Left kidney (tissue), 1 donor: ENCODE measurements at regions not wholly inside any gene's neighbourhood (a gene's known extent, or its start where the extent isn't known, plus 50 kb on each side); places are given as distances from the start of the nearest gene placed in this dataset.

Source experiments
- DNase-seq: peaks from one replicate; pipeline ENCODE4 v3.0.0-alpha.2; 2013

DNA sequence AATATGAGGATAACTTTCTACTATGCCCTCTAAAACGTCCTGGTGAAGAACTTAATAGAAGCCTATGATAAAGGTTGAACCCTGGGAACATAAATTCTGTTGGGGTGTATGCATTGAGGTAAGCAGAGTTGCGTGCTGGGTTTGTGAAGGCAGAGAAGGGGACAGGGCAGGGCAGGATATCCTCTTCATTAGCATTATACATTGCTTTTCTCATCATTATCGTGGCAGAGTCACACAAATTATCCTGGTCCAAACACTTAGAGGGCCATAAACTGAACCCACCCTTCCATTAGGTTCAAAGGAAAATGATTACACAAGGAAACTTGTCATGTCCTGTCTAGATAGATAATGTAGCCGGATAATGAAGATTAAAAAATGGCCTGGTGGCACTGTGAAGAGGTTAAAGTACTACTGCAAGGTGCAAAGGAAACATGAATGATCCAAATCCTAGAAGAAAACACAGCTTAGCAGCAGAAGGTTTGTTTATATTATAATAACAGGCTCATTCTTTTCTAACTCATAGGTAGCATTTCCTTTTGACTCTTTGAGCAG, 189.1 kb downstream of the SPCS3 start:
- DNase-seq = no peak

DNA sequence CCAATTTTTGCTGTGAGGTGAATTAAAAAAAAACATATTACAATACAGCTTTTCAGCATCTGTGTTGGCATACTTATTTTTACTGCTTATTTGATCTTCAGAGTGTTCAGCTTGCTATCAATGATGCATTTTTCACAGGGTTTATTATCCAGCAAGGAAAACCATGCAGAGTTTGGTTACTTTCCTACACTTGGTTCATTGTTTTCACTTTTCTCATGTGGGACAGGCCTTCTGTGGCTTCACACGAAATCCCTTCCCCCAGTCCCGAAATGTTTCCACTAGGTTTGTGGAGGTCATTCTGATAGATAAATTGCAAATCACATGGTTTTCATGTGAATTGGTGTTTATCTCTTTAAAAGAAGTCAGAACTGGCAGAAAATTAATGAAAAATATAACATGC, 205.8 kb downstream of the SPCS3 start:
- DNase-seq = no peak

DNA sequence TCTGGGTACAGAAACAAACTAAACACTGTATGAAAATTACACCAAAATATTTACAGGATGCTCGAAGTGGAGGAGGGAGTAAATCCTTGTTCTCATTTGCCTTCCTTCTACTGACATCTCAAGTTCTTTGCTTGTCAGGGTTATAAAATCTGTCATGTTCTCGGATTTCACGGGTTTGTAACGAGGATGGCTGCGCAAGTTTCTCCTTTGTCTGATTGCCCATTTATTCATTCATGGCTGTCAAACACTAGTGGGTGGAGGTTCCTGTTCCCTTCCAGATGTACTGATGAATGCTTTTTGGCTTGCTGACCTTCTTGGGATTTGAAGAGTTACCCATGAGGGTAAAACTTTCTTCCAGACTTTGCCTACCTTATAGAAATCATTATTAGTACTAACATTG, 206.9 kb downstream of the SPCS3 start:
- DNase-seq = peak; percentile 50

DNA sequence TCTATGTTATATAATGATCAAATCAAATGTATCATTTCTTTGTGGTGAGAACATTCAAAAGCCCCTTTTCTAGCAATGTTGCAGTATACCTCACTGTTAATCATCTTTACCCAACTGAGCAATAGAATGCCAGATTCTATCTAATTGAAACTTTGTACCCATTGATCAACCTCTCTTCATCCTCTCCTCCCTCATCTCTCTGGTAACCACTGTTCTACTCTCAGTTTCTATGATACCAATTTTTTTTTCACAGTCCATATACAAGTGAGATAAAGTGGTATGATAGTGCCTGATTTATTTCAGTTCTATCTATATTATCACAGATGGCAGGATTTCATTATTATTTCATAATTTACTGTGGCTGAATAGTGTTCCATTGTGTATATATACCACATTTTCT, 209.8 kb downstream of the SPCS3 start:
- no peak for DNase-seq

DNA sequence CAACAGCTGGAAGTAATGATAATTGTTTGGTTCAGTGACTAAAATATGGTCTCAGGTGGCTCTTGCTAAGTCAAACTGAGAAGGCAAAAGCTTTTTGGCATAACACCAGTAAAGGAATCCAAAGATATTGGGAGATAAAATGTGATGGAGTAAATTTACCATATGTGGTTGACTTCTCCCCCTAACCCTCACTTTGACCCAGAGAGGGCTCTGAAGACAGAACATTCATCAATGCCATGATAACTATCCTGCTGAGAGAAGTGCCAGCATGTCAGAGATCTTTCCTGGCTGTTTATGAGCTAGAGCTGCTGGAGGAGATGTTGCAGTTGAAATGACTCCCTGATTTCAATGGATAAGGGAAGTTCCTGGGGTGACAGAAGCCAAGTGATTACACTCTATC, 213.4 kb downstream of the SPCS3 start:
- no peak for DNase-seq

DNA sequence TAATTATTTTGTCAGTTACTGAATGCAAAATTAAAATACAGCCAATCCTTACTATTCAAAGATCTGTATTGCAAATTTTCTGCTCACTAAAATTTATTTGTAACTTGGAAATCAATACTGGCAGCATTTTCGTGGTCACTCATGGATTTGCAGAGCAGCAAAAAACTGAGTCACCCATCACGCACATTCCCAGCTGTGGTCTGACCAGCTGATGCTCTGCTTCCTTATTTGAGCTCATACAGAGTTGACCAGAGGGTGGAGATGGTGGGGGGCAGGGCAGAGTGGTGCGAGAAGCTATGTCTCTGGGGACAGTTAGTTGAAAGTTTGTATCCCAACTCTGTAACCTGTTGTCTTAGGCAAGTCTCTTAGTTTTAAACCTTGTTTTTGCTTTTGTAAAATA, 214.8 kb downstream of the SPCS3 start:
- no peak for DNase-seq

DNA sequence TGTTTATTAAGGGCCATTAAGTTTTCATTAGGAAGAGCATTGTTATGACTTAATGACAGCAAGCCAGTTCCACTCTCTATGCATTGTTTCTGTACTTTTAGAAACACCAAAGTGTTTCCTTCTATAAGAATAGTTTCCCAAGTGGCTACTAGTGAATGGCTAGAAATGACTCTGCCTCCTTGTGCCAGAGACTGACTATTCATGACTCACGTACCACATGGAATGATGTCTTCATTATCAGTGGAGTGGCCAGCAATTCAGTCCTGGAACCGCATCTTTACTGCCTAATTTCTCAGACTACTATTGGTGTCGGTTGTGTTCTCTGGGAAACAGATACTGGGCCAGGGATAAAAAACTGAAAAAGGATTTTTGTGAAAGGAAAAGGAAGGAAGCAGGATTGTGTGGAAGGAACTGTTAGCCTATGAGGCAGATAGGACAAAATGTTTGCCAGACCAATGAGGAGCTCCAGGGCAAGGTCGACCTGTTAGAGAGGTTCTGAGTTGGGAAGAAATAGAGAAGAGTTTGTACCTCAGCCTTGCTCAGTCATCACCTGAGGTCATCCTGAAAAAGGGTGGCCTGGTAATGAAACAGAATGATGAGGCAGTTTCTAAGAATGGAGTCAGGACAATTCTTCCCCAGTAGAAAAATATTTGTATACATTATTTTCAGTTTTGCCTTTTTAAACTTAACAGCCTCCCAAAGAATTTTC, 218.6 kb downstream of the SPCS3 start:
- no peak for DNase-seq

DNA sequence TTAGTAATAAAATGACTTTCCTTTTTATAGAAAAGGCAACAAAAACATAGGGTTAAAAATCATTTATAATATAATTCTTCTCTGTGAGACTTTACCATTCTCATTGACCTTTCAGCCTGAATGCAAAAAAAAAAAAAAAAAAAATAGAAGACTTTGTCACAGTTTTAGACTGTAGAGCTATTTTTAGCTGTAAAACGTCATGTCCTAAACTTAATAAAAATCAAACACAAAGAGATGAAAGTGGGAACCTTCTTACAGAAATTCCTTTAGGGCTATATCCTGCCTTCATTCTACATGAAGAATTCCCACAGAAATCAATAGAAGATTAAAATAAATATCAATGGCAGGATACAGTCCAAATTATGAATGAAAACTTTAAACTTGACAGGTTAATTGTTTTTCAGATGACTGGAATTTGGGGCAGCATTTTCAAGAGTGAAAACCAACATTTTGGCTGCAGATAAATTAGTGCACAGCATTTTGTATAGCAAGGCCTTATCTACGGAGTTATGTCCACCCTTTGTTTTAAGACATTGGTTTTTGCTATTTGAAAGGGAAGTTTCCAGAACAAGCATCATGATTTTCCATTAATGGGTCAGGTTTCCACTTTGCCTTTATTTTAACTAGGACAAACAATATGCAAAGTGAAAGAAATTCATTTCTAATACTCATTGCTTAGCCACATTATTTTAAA, 219.5 kb downstream of the SPCS3 start:
- DNase-seq = no peak

DNA sequence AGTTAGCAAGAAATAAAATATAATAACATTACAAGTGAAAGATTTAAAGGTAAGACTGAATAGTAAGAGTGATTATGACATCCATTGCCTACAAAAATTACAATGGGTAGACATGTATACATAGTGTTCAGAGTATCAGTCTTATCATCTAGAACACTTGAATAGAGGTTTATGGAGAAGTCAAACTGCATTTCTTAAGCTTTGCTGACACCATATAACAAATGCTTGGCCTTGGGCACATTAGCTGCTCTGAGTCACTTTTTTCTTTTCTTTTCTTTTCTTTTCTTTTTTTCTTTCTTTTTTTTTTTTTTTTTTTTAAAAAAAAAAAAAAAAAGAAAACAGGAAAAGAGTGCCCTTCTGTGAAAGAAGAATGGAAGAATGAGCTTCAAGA, 220.0 kb downstream of the SPCS3 start:
- no peak for DNase-seq

DNA sequence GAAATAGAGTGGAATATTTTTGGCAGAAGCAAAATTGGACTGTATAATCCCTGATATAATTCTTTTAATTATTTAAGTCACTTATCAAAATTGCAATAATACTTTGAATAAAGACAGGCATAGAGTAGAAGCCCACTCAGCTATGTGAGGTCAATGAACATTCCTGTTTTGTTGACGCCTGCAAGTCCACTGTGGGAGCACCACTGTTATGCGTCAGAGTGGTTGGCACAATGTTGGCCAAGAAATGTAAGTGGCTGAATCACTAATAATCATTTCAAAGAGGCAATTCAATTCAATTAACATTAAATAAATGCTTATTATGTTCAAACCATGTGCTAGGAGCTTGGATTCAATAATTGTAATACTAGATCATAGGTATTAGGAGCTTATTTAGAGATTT, 221.0 kb downstream of the SPCS3 start:
- DNase-seq = no peak

DNA sequence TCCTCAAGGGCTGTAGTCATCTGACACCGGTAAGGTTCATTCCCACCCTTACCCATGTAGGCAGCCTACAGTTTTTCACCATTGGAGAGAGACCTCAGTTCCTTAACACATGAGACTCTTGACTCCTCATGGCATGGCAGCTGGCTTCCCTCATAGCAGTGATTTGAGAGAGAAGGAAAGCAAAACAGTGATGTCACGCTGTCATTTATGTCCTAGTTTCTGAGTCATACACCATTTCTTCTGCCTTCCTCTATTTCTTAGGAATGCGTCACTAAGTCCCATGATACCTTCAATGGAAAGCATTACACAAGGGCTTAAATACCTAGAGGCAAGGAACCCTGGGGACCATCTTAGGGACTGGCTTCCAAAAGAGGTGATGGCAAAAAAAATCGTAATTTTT, 226.1 kb downstream of the SPCS3 start:
- no peak for DNase-seq

DNA sequence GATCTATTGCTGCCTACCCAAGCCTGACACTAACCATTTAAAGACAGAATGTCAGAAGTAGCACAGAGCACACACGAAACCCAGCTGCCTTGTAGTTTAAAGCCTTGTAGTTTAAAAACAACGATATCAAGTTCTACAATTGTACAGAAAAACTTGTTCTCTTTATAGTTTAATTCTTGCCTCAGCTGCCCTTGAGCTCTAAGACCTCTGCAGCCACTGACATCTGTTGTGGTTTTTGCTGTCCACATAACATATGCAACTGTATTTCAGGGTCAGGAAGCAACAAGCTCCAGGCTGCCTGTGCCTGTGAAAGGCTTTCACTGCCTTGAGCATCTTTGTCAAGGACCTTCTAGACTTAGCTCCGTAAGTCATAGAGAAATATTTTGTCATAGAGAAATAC, 227.2 kb downstream of the SPCS3 start:
- no peak for DNase-seq

DNA sequence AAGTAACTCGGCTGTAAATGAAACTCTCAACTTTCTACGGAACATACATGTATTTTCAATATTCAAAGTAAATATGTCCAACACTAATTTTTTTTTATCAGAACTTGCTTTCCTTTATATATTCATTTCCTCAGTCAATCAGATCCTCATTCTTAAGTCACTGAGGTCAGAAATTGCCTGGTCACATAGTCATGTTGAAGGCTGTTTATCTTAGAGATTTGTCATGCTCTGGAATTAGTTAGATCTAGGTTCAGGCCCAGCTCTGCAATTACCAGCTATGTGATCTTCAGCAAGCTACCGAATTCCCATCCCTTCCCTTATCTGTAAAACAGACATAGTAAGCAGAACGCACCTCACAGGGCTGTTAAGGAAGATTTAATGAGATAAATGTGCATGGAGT, 228.8 kb downstream of the SPCS3 start:
- DNase-seq = no peak

DNA sequence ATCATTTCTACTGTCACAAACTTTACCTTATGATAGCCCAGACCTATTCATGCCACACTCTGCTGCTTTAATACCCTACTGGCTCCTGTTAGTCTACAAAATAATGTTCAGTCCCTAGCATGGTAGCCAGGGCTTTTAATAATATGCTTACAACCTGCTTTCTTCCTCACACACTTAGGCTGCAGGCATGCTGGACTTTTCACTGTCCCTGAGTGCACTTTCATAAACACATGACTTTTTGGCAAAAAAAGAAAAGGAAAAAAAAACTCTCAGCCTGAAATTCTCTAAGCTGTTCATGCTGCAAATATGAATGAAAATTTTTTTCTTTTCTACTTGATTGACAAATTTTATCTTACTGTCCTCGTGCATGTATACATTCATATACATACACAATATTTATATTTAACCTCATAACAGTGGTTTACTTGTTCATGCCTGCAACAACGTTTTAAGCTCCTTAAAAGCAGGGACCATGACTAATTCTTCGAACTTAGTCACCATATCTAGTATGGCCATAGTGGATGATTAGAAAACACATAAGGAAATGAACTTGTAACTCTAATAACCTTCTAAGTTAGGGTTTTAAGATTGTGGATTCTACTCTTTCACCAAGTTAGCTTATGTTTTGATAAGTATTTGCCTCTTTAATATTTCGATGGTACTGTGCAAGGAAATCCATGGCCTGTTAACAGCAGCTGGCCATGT, 229.5 kb downstream of the SPCS3 start:
- no peak for DNase-seq

DNA sequence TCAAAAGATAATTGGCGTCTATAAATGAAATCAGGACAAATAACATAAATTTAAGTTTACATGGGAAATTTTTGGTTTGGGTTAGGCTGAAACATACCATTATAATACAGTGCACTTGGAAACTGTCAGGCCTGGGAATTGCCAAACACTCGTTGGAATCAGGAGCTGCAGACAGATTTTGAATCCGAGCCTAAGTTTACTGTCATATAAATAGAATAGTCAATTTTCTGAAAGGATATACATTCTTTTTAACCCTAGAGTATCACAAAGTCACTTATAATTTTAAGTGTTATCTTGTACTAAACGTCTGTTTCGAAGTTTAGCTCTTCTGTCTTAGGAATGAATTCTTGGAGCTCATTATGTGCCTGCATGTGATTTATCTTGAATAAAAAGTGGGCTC, 234.1 kb downstream of the VEGFC start:
- DNase-seq = no peak

DNA sequence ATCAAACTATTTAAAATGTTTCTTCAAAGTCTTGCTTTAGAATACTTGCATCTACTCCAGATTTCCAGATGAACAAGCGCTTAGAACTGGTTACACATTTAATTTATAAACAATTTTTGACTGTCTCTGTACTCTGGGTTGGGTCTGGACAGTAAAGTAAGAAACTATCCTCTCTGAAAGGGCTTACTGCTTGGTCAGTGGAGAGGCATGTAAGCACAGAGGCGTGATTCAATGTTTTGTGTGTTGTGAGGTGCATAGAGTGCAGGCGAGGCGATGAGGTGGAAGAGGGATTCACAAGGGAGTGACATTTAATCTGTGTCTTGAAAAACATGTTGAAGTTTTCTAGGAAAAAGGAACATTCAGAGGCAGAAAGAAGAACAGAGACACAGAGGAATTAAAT, 231.4 kb downstream of the VEGFC start:
- no peak for DNase-seq

DNA sequence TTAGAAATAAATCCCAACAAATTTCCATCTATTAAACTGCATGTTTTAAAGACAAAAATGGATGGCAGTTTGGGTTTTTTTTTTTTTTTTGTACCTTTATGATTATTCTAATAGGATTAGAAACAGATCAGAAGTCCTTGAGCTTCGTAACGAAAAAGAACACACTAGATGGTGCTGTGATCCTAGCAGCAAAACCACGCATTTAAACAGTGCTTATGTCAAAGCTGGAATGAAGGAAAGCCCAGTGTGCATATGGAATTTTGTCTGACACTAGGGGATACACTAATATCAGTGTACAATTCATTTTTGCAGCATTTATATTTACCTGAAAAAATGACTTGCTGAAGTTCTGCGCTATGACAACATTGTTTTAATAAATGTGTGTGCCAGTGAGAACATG, 229.1 kb downstream of the VEGFC start:
- no peak for DNase-seq

DNA sequence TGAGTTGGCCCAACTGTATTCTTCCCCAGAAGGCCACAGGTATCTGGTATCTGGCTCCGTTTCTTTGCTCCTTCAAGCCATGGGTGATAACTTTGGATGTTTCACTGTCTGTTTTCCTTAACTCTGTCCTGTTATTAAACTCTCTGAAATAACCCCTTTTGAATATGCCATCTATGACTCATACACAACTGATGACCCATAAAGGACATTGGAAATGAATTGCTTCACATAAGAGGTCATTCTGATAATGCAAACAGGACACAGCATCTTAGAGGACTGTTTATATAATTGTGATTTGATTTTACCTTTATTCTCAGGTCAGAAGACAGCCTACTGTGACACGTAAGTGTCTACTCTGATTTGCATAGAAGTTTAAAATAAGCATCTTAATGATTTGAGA, 227.7 kb downstream of the VEGFC start:
- DNase-seq = no peak

DNA sequence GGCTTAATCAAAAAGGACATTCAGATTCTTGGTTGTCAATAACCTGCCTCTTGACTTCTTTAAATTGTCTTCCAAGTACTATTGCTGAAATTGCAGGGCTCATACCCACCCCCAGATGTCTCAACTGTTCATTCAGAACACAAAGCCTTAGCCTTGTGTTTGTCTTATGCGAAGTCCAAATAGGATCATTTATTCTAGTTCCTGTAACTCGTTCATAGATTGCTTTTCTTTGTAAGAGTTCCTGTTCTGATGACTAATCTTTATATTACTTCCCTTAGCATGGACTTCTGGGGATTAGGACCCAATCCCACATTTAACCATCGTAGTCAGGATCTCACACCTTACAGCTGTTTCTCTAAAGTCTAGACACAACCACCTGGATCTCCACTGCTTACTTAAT, 226.0 kb downstream of the VEGFC start:
- no peak for DNase-seq

DNA sequence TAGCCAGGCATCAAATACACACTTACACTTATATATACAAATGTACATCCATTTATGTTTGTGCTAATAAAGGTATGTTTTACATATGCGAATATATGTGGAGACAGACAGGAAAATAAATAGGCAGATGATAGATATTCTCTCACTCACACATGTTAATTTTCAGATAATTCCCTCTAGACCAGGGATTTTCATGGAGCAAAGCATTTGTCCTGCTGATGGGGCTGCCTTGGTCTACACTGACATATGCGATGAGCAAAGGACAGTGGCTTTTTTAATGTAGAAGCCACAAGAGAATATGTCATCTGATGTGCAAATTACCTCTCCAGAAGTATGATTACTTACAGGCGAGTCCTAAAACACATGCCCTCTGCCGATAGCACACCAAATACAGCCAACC, 224.5 kb downstream of the VEGFC start:
- DNase-seq = no peak

DNA sequence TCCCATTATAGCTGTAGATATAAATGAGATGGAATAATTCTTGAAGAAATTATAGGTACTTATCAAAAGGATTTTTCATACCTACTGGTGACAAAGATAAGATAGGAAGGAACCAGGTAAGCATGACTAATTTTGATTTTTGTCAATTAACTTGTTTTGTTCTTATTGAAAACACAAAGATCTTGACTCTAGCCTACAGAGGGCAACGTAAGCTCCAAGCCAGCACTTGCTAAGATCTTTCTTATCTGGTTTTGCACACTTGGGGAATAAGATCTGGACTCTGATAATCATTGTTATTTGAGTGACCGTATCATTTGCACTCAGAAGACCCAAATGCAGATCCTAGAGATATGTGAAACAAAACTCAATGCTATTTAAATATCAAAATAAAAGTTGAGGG, 223.4 kb downstream of the VEGFC start:
- no peak for DNase-seq

DNA sequence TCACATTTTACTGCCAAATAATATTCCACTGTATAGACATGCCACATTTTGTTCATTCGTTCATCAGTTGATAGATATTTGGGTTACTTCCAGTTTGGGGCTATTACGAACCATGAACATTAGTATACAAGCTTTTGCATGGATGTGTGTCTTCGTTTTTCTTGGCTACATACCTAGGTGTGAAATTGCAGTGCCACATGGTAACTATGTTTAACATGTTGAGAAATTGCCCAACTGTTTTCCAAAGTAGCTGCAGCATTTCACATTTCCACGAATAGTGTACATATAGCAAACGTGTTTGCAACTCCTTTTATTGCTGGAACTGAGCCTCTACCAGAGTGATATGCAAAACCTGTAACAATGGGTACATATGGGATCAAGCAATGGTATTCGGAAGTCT, 221.5 kb downstream of the VEGFC start:
- no peak for DNase-seq

DNA sequence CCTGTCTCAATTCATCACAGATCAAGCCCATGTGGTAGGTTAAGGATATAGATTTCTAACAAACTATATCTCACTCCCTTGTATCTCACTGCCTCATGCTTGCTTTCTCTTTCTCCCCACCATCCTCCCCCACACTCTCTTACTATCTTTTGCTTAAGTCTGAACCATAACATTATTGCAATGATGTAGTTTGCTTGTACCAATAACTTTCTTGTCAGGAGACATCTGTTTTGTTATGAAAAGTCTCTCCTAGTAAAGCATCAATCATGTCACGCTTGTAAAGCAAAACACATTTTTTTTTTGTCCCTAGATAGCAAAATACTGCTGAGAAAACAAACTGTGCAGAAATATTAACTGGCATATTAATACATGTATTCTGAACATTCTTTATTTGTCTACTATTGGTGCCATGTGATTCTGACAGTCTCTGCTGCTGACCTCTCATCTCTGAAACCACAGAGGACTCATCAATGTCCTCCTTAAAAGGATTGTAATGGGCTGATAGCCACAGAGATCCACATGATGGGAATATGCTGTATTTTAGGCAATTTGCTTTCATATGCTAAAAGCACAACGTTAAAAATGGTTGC, 217.5 kb downstream of the VEGFC start:
- DNase-seq = peak; percentile 6
